ENCODE measurements at regions not wholly inside any gene's neighbourhood (a gene's known extent, or its start where the extent isn't known, plus 50 kb on each side); places are given as distances from the start of the nearest gene placed in this dataset.

- no peaks in the 10 kb centered on the region for H3K79me1 ChIP-seq (replicated peaks; ENCODE audit: low read length, poor library complexity, severe bottlenecking)
- peaks cover 22 to 51% of the 10 kb centered on the region in 2 experiments for H3K27me3 ChIP-seq (ENCODE audit: control insufficient read depth in 1 of 2, insufficient read depth in 1 of 2, low read length in 2 of 2)
- H3K23ac ChIP-seq (ENCODE audit: low read length in 2 of 2), result no peak overlapping the region
- H2AK5ac ChIP-seq (ENCODE audit: low read length, severe bottlenecking), result no peak overlapping the region
- no peak for DNase-seq
- H3K14ac ChIP-seq (ENCODE audit: low read length in 2 of 2), result no peak overlapping the region
- WGBS, result 80% methylated on average over 3 of the region's 4 CpGs
- no peak overlapping the region for H2BK5ac ChIP-seq (ENCODE audit: low read depth, low read length, poor library complexity, severe bottlenecking)
- H3K36me3 ChIP-seq (ENCODE audit: control insufficient read depth in 1 of 2, insufficient read depth in 2 of 2, low read depth in 1 of 2, low read length in 2 of 2), result no peaks in the 10 kb centered on the region
- no peak overlapping the region for H3K4ac ChIP-seq (ENCODE audit: low read depth in 1 of 2, low read length in 2 of 2)
- H3K4me2 ChIP-seq (ENCODE audit: low read length, poor library complexity, severe bottlenecking), result no peak overlapping the region
- no peak overlapping the region for H2BK12ac ChIP-seq (ENCODE audit: low read length in 2 of 2)
- H2BK15ac ChIP-seq (ENCODE audit: low read depth, poor library complexity, severe bottlenecking), result no peak overlapping the region
- no peak overlapping the region for H3K4me3 ChIP-seq (ENCODE audit: insufficient read depth in 1 of 2, low read depth in 1 of 2, low read length in 2 of 2)
- no peaks in the 10 kb centered on the region for H3K9me3 ChIP-seq (ENCODE audit: control insufficient read depth, low read length)
- H2BK120ac ChIP-seq (ENCODE audit: low read depth, low read length), result no peak overlapping the region
- peaks cover 3% of the 10 kb centered on the region for H3K4me1 ChIP-seq (ENCODE audit: control insufficient read depth, insufficient read depth, low read depth, low read length)
- H4K8ac ChIP-seq (ENCODE audit: low read length), result no peak overlapping the region
- no peak overlapping the region for H3K9ac ChIP-seq (ENCODE audit: low read length)
- H3K27ac ChIP-seq (ENCODE audit: low read length, poor library complexity, severe bottlenecking), result no peak overlapping the region
- no peak overlapping the region for H3K18ac ChIP-seq (ENCODE audit: low read depth in 1 of 2, low read length in 2 of 2)
- no peak overlapping the region for H4K91ac ChIP-seq (ENCODE audit: low read length)
- H2AFZ ChIP-seq (ENCODE audit: low read depth, low read length), result no peak overlapping the region
Observed at GRCh38 chr11:34566736-34567135, 53.1 kb upstream of the ELF5 start.

- H2AFZ ChIP-seq (ENCODE audit: low read depth, low read length), result no peak overlapping the region
- no peaks in the 10 kb centered on the region for H3K36me3 ChIP-seq (ENCODE audit: control insufficient read depth in 1 of 2, insufficient read depth in 2 of 2, low read depth in 1 of 2, low read length in 2 of 2)
- H3K4me1 ChIP-seq (ENCODE audit: control insufficient read depth, insufficient read depth, low read depth, low read length), result peaks cover 3% of the 10 kb centered on the region
- H3K27me3 ChIP-seq (ENCODE audit: control insufficient read depth in 1 of 2, insufficient read depth in 1 of 2, low read length in 2 of 2), result peaks cover 17 to 42% of the 10 kb centered on the region in 2 experiments
- no peak overlapping the region for H3K4me2 ChIP-seq (ENCODE audit: low read length, poor library complexity, severe bottlenecking)
- no peak overlapping the region for H2BK5ac ChIP-seq (ENCODE audit: low read depth, low read length, poor library complexity, severe bottlenecking)
- 70% methylated on average over 4 of the region's 4 CpGs for WGBS
- H3K9me3 ChIP-seq (ENCODE audit: control insufficient read depth, low read length), result no peaks in the 10 kb centered on the region
- H3K18ac ChIP-seq (ENCODE audit: low read depth in 1 of 2, low read length in 2 of 2), result no peak overlapping the region
- H3K4ac ChIP-seq (ENCODE audit: low read depth in 1 of 2, low read length in 2 of 2), result no peak overlapping the region
- no peak overlapping the region for H2AK5ac ChIP-seq (ENCODE audit: low read length, severe bottlenecking)
- H2BK120ac ChIP-seq (ENCODE audit: low read depth, low read length), result no peak overlapping the region
- DNase-seq, result no peak
- H3K14ac ChIP-seq (ENCODE audit: low read length in 2 of 2), result no peak overlapping the region
- no peak overlapping the region for H3K27ac ChIP-seq (ENCODE audit: low read length, poor library complexity, severe bottlenecking)
- H4K91ac ChIP-seq (ENCODE audit: low read length), result no peak overlapping the region
- H2BK15ac ChIP-seq (ENCODE audit: low read depth, poor library complexity, severe bottlenecking), result no peak overlapping the region
- H3K9ac ChIP-seq (ENCODE audit: low read length), result no peak overlapping the region
- no peak overlapping the region for H4K8ac ChIP-seq (ENCODE audit: low read length)
- no peak overlapping the region for H2BK12ac ChIP-seq (ENCODE audit: low read length in 2 of 2)
- H3K79me1 ChIP-seq (replicated peaks; ENCODE audit: low read length, poor library complexity, severe bottlenecking), result no peaks in the 10 kb centered on the region
- no peak overlapping the region for H3K23ac ChIP-seq (ENCODE audit: low read length in 2 of 2)
- H3K4me3 ChIP-seq (ENCODE audit: insufficient read depth in 1 of 2, low read depth in 1 of 2, low read length in 2 of 2), result no peak overlapping the region
Observed at GRCh38 chr11:34567733-34568132, 53.2 kb upstream of the EHF start.

GRCh38 chr11:34570584-34570983 lies 50.3 kb upstream of the EHF start:
- Histone ChIP-seq H3K9me3 (ENCODE audit: control insufficient read depth, low read length) (no peaks in the 10 kb centered on the region), H4K8ac (ENCODE audit: low read length) (no peak overlapping the region), H4K91ac (ENCODE audit: low read length) (no peak overlapping the region), H3K4me1 (ENCODE audit: control insufficient read depth, insufficient read depth, low read depth, low read length) (peaks cover 2% of the 10 kb centered on the region), H3K79me1 (replicated peaks; ENCODE audit: low read length, poor library complexity, severe bottlenecking) (no peaks in the 10 kb centered on the region), H2AFZ (ENCODE audit: low read depth, low read length) (no peak overlapping the region), H3K36me3 (ENCODE audit: control insufficient read depth in 1 of 2, insufficient read depth in 2 of 2, low read depth in 1 of 2, low read length in 2 of 2) (no peaks in the 10 kb centered on the region), H3K4me2 (ENCODE audit: low read length, poor library complexity, severe bottlenecking) (no peak overlapping the region), H2BK15ac (ENCODE audit: low read depth, poor library complexity, severe bottlenecking) (no peak overlapping the region), H3K18ac (ENCODE audit: low read depth in 1 of 2, low read length in 2 of 2) (no peak overlapping the region), H3K4ac (ENCODE audit: low read depth in 1 of 2, low read length in 2 of 2) (no peak overlapping the region), H3K14ac (ENCODE audit: low read length in 2 of 2) (no peak overlapping the region), H2AK5ac (ENCODE audit: low read length, severe bottlenecking) (no peak overlapping the region), H3K9ac (ENCODE audit: low read length) (no peak overlapping the region), H3K23ac (ENCODE audit: low read length in 2 of 2) (no peak overlapping the region), H3K4me3 (ENCODE audit: insufficient read depth in 1 of 2, low read depth in 1 of 2, low read length in 2 of 2) (no peak overlapping the region), H3K27me3 (ENCODE audit: control insufficient read depth in 1 of 2, insufficient read depth in 1 of 2, low read length in 2 of 2) (peaks cover 30 to 42% of the 10 kb centered on the region in 2 experiments), H2BK5ac (ENCODE audit: low read depth, low read length, poor library complexity, severe bottlenecking) (no peak overlapping the region), H3K27ac (ENCODE audit: low read length, poor library complexity, severe bottlenecking) (no peak overlapping the region), H2BK12ac (ENCODE audit: low read length in 2 of 2) (no peak overlapping the region), H2BK120ac (ENCODE audit: low read depth, low read length) (no peak overlapping the region)
- WGBS, result 98% methylated on average over 5 of the region's 5 CpGs
- DNase-seq, result no peak

Data from mesenchymal stem cell (in vitro differentiated cells and primary cell).